MM.1S (cell line): ENCODE measurements at regions not wholly inside any gene's neighbourhood (a gene's known extent, or its start where the extent isn't known, plus 50 kb on each side); places are given as distances from the start of the nearest gene placed in this dataset.

Experiments
- DNase-seq: peaks from one replicate; pipeline ENCODE4 v3.0.0-alpha.2; 2015
- H2AFZ ChIP-seq: fragments of 300-600 bp; sonication (generic); 2 replicates; pipeline ENCODE4 v1.6.0; 2016; ENCODE audit warnings: antibody characterized with exemption, low read length
- H3F3A ChIP-seq: fragments of 300-600 bp; sonication (generic); 2 replicates; pipeline ENCODE4 v1.6.1; 2016; ENCODE audit warnings: mild to moderate bottlenecking, antibody characterized with exemption, low read length, moderate library complexity, mixed read lengths; ENCODE audit not compliant: insufficient read depth
- H3K27ac ChIP-seq: fragments of 300-600 bp; sonication (generic); 2 replicates; pipeline ENCODE4 v1.5.1; 2016; ENCODE audit warnings: mild to moderate bottlenecking, low read length
- H3K27me3 ChIP-seq: fragments of 300-600 bp; sonication (generic); replicated peaks from 2 replicates; pipeline ENCODE4 v1.6.0; 2016; ENCODE audit warnings: low read length; ENCODE audit not compliant: insufficient read depth
- H3K36me3 ChIP-seq: fragments of 300-600 bp; sonication (generic); replicated peaks from 2 replicates; pipeline ENCODE4 v1.6.1; 2016; ENCODE audit warnings: mild to moderate bottlenecking, low read length, mixed read lengths; ENCODE audit not compliant: insufficient read depth
- H3K4me1 ChIP-seq: fragments of 300-600 bp; sonication (generic); 2 replicates; pipeline ENCODE4 v1.6.1; 2016; ENCODE audit warnings: low read length, mixed read lengths
- H3K4me2 ChIP-seq: fragments of 300-600 bp; sonication (generic); 2 replicates; pipeline ENCODE4 v1.6.0; 2016; ENCODE audit warnings: low read depth, low read length
- H3K4me3 ChIP-seq: fragments of 300-600 bp; sonication (generic); 2 replicates; pipeline ENCODE4 v1.5.1; 2016; ENCODE audit warnings: low read length, mixed read lengths
- H3K79me2 ChIP-seq: fragments of 300-600 bp; sonication (generic); 2 replicates; pipeline ENCODE4 v1.6.1; 2016; ENCODE audit warnings: mixed run types, low read length, mixed read lengths
- H3K9ac ChIP-seq: fragments of 300-600 bp; sonication (generic); 2 replicates; pipeline ENCODE4 v1.6.1; 2016; ENCODE audit warnings: low read length, mixed read lengths
- H3K9me2 ChIP-seq: fragments of 300-600 bp; sonication (generic); replicated peaks from 2 replicates; pipeline ENCODE4 v1.6.1; 2016; ENCODE audit warnings: mild to moderate bottlenecking, low read length, mixed read lengths; ENCODE audit not compliant: insufficient read depth
- H3K9me3 ChIP-seq: fragments of 300-600 bp; sonication (generic); replicated peaks from 2 replicates; pipeline ENCODE4 v1.6.1; 2016; ENCODE audit warnings: mild to moderate bottlenecking, low read length, mixed read lengths; ENCODE audit not compliant: insufficient read depth
- H4K20me1 ChIP-seq: fragments of 300-600 bp; sonication (generic); 2 replicates; pipeline ENCODE4 v1.6.1; 2016; ENCODE audit warnings: mild to moderate bottlenecking, low read length, moderate library complexity, mixed read lengths; ENCODE audit not compliant: insufficient read depth
- CTCF ChIP-seq: fragments of 300-600 bp; sonication (generic); IDR thresholded peaks from 2 replicates; pipeline ENCODE4 v1.5.1; 2016; ENCODE audit warnings: antibody characterized with exemption, low read length, mixed read lengths
- EZH2 ChIP-seq: fragments of 300-600 bp; sonication (generic); optimal IDR thresholded peaks from 2 replicates; pipeline ENCODE3; 2017; ENCODE audit warnings: low read depth, mild to moderate bottlenecking, antibody characterized with exemption, low read length, mixed read lengths
- EZH2phosphoT487 ChIP-seq: fragments of 300-600 bp; sonication (generic); IDR thresholded peaks from 2 replicates; pipeline ENCODE4 v1.6.1; 2018; ENCODE audit warnings: antibody characterized with exemption, low read length

DNA sequence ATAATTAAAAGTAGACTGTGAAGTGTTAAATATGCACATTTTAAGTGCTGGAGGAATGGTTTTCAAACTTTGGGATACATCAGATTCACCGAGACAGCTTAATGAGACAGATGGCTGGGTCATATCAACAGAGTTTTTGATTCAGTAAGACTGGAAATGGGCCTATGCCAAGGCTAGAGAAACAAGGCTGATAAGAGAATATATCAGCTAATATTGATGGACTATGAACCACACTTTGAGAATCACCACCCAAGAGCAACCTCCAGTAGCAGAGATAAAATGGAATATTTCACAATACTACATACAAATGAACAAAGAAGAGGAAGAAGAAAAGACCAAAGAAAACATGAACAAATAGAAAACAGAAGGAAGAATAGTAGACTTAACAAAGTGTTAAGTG is 450.2 kb upstream of the KLHL29 start:
- no peak overlapping the region for H2AFZ ChIP-seq
- H3K9ac ChIP-seq = no peak overlapping the region
- H3K4me3 ChIP-seq = no peak overlapping the region
- no peak overlapping the region for H3K27ac ChIP-seq
- H3K9me2 ChIP-seq = no peaks in the 10 kb centered on the region
- H3K4me1 ChIP-seq = no peaks in the 10 kb centered on the region
- H3K9me3 ChIP-seq = no peaks in the 10 kb centered on the region
- H4K20me1 ChIP-seq = no peaks in the 10 kb centered on the region
- H3K36me3 ChIP-seq = no peaks in the 10 kb centered on the region
- no peak overlapping the region for H3K4me2 ChIP-seq
- H3K27me3 ChIP-seq = no peaks in the 10 kb centered on the region
- H3K79me2 ChIP-seq = no peaks in the 10 kb centered on the region
- DNase-seq = no peak
- TF ChIP-seq EZH2phosphoT487 (no peak), CTCF (no peak), EZH2 (no peak)
- no peaks in the 10 kb centered on the region for H3F3A ChIP-seq

DNA sequence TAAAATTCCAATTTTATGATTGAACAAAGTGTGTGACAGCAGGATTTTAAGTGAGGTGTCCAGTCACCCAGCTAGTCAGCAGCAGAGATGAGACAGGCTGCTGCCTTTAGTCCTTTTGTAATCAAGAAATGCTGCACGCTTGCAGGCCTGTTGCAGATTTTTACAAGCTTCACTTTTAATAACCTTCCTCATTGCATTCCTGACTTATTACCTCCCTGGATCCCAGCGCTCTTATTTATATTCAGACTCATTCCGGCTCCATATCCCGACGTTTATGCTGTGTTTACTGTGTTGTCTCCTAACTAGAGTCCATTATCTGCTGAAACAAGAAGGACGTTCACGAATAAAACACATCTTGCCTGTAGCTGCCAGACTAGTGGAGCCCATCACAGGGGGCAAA is 442.5 kb upstream of the KLHL29 start:
- Histone ChIP-seq H3K9ac (no peak overlapping the region), H2AFZ (no peak overlapping the region), H3K4me3 (no peak overlapping the region), H3K4me1 (no peaks in the 10 kb centered on the region), H3K9me2 (no peaks in the 10 kb centered on the region), H3K27me3 (no peaks in the 10 kb centered on the region), H3K27ac (no peak overlapping the region), H3K79me2 (no peaks in the 10 kb centered on the region), H3K9me3 (no peaks in the 10 kb centered on the region), H4K20me1 (no peaks in the 10 kb centered on the region), H3F3A (no peaks in the 10 kb centered on the region), H3K4me2 (no peak overlapping the region), H3K36me3 (no peaks in the 10 kb centered on the region)
- TF ChIP-seq EZH2phosphoT487 (no peak), CTCF (no peak), EZH2 (no peak)
- DNase-seq = no peak

- Histone ChIP-seq H3K4me3 (no peak overlapping the region), H3K27me3 (no peaks in the 10 kb centered on the region), H4K20me1 (no peaks in the 10 kb centered on the region), H3K79me2 (no peaks in the 10 kb centered on the region), H3K36me3 (no peaks in the 10 kb centered on the region), H3K9me2 (no peaks in the 10 kb centered on the region), H3K9me3 (no peaks in the 10 kb centered on the region), H2AFZ (no peak overlapping the region), H3F3A (no peaks in the 10 kb centered on the region), H3K27ac (no peak overlapping the region), H3K9ac (no peak overlapping the region), H3K4me1 (no peaks in the 10 kb centered on the region), H3K4me2 (no peak overlapping the region)
- TF ChIP-seq EZH2 (no peak), CTCF (no peak), EZH2phosphoT487 (no peak)
- DNase-seq = no peak
Measured at GRCh38 chr2:22944143-22944542, 440.8 kb upstream of the KLHL29 start.

GRCh38 chr2:22946553-22946952 is 438.4 kb upstream of the KLHL29 start:
- Histone ChIP-seq H3K27ac (no peak overlapping the region), H3K27me3 (no peaks in the 10 kb centered on the region), H3K9me3 (no peaks in the 10 kb centered on the region), H3K4me1 (no peaks in the 10 kb centered on the region), H3K4me2 (no peak overlapping the region), H2AFZ (no peak overlapping the region), H3F3A (no peaks in the 10 kb centered on the region), H3K79me2 (no peaks in the 10 kb centered on the region), H3K36me3 (no peaks in the 10 kb centered on the region), H3K9me2 (no peaks in the 10 kb centered on the region), H3K4me3 (no peak overlapping the region), H4K20me1 (no peaks in the 10 kb centered on the region), H3K9ac (no peak overlapping the region)
- DNase-seq = no peak
- no peak for TF ChIP-seq EZH2
- no peak for TF ChIP-seq CTCF
- no peak for TF ChIP-seq EZH2phosphoT487
